ENCODE measurements at regions not wholly inside any gene's neighbourhood (a gene's known extent, or its start where the extent isn't known, plus 50 kb on each side); places are given as distances from the start of the nearest gene placed in this dataset.
"Not testable (repeated sequence)": the region's sequence is repeated elsewhere in the genome, so short reads cannot be mapped to it uniquely, and the experiment has no call there.

DNA sequence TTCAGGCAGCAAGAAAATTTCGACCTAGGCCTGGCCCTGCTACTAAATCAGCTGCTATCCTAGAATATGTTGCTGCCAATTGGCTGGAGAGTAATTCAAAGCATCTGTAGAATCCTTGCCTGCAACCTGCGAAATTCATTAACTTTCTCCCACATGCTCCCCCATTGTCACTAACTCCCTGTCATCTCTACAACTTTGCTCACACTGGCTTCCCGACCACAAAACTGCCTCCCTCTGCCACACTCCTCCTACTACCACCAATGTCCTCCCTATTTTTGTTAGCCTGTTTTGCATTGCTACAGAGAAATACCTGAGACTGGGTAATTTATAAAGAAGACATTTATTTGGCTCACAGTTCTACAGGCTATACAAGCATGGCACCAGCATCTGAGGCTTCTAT lies 570.6 kb downstream of the INSC start:
- no peaks in the 10 kb centered on the region for H3K9me2 ChIP-seq (replicated peaks; ENCODE audit: low read length)
- no peaks in the 10 kb centered on the region for H3K27me3 ChIP-seq (ENCODE audit: low read length)
- DNase-seq (no peak), ATAC-seq (no peak)
- no peaks in the 10 kb centered on the region for H3K79me2 ChIP-seq (ENCODE audit: low read length)
- H3F3A ChIP-seq (ENCODE audit: low read length, unreplicated experiment): no peaks in the 10 kb centered on the region
- H3K36me3 ChIP-seq (ENCODE audit: low read depth, low read length): no peaks in the 10 kb centered on the region
- ChIA-PET POLR2A (ENCODE audit: unreplicated experiment) (no interaction called here), CTCF (no interaction called here)
- no peak overlapping the region for H3K9ac ChIP-seq (ENCODE audit: low read length)
- H3K4me3 ChIP-seq (ENCODE audit: low read length): no peak overlapping the region
- no peak overlapping the region for H3K27ac ChIP-seq (ENCODE audit: low read length)
- H3K9me3 ChIP-seq (ENCODE audit: low read length): no peaks in the 10 kb centered on the region
- TF ChIP-seq, protein P1, sequence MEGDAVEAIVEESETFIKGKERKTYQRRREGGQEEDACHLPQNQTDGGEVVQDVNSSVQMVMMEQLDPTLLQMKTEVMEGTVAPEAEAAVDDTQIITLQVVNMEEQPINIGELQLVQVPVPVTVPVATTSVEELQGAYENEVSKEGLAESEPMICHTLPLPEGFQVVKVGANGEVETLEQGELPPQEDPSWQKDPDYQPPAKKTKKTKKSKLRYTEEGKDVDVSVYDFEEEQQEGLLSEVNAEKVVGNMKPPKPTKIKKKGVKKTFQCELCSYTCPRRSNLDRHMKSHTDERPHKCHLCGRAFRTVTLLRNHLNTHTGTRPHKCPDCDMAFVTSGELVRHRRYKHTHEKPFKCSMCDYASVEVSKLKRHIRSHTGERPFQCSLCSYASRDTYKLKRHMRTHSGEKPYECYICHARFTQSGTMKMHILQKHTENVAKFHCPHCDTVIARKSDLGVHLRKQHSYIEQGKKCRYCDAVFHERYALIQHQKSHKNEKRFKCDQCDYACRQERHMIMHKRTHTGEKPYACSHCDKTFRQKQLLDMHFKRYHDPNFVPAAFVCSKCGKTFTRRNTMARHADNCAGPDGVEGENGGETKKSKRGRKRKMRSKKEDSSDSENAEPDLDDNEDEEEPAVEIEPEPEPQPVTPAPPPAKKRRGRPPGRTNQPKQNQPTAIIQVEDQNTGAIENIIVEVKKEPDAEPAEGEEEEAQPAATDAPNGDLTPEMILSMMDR (conservative IDR thresholded peaks at IDR 0.05; ENCODE audit: low read depth, low read length): no peak
- TF ChIP-seq EZH2phosphoT487 (IDR thresholded peaks at IDR 0.05; ENCODE audit: borderline replicate concordance, low read length): no peak
- no peak for TF ChIP-seq EZH2 (IDR thresholded peaks at IDR 0.05; ENCODE audit: low read length, unreplicated experiment)
- H2AFZ ChIP-seq (ENCODE audit: low read length): no peak overlapping the region
- intact Hi-C loops (cut with micrococcal nuclease): no loop called here
- no peaks in the 10 kb centered on the region for H4K20me1 ChIP-seq (ENCODE audit: low read length)
- no peaks in the 10 kb centered on the region for H3K4me1 ChIP-seq (ENCODE audit: insufficient read depth, low read length)
- no TSS peak for BruUV-seq (replicated peaks)
- no peak overlapping the region for H3K4me2 ChIP-seq (ENCODE audit: low read length)

DNA sequence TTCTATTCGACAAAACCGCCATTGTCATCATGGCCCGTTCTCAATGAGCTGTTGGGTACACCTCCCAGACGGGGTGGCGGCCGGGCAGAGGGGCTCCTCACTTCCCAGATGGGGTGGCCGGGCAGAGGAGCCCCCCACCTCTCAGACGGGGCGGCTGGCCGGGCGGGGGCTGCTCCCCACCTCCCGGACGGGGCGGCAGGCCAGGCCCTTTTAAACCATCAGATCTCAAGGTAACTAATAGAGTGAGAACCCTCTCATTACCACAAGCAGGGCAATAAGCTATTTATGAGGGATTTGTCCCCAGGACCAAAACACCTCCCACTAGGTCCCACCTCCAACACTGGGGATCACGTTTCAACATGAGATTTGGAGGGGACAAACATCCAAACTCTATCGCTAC lies 571.5 kb downstream of the INSC start:
- H3K9ac ChIP-seq (ENCODE audit: low read length); POLR2A ChIA-PET (ENCODE audit: unreplicated experiment); BruUV-seq (replicated peaks); H3K27me3 ChIP-seq (ENCODE audit: low read length); H4K20me1 ChIP-seq (ENCODE audit: low read length); H3K79me2 ChIP-seq (ENCODE audit: low read length); H3K36me3 ChIP-seq (ENCODE audit: low read depth, low read length); H3F3A ChIP-seq (ENCODE audit: low read length, unreplicated experiment); H3K27ac ChIP-seq (ENCODE audit: low read length); H3K4me1 ChIP-seq (ENCODE audit: insufficient read depth, low read length); H3K9me3 ChIP-seq (ENCODE audit: low read length); H3K4me3 ChIP-seq (ENCODE audit: low read length); intact Hi-C loops (cut with micrococcal nuclease); H2AFZ ChIP-seq (ENCODE audit: low read length); DNase-seq; H3K4me2 ChIP-seq (ENCODE audit: low read length); ATAC-seq; CTCF ChIA-PET; H3K9me2 ChIP-seq (replicated peaks; ENCODE audit: low read length): not testable (repeated sequence)

DNA sequence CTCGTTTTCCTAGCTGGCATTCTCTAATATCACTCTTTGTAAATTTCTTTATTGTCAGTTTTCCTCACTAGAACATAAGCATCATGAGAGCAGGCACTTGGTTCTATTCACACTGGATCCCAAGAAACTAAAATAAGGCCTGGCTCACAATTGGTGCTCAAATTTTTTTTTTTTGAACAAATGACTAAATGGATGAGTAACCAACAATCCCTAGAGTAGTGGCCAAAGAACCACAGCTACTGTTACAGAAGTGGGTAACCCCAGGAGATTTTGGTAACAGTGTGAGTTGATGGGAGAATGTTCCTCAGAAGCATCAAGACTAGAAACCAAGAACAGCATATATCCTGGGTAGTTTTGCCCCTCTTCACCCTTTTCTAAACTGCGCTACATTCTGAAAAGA lies 572.6 kb downstream of the INSC start:
- no peaks in the 10 kb centered on the region for H3K4me1 ChIP-seq (ENCODE audit: insufficient read depth, low read length)
- DNase-seq (no peak), ATAC-seq (no peak)
- no peaks in the 10 kb centered on the region for H3K79me2 ChIP-seq (ENCODE audit: low read length)
- no peak overlapping the region for H3K27ac ChIP-seq (ENCODE audit: low read length)
- H3F3A ChIP-seq (ENCODE audit: low read length, unreplicated experiment): no peaks in the 10 kb centered on the region
- intact Hi-C loops (cut with micrococcal nuclease): no loop called here
- no peak overlapping the region for H3K9ac ChIP-seq (ENCODE audit: low read length)
- ChIA-PET POLR2A (ENCODE audit: unreplicated experiment) (interaction anchor here (0.6 kb wide), 1 partner anchor 10 kb away, joined by 3 read pairs; no protein-coding TSS in a partner anchor), CTCF (no interaction called here)
- no peak for TF ChIP-seq EZH2 (IDR thresholded peaks at IDR 0.05; ENCODE audit: low read length, unreplicated experiment)
- TF ChIP-seq EZH2phosphoT487 (IDR thresholded peaks at IDR 0.05; ENCODE audit: borderline replicate concordance, low read length): no peak
- TF ChIP-seq, protein P1 (conservative IDR thresholded peaks at IDR 0.05; ENCODE audit: low read depth, low read length): no peak
- no peaks in the 10 kb centered on the region for H3K9me2 ChIP-seq (replicated peaks; ENCODE audit: low read length)
- no peaks in the 10 kb centered on the region for H3K36me3 ChIP-seq (ENCODE audit: low read depth, low read length)
- H2AFZ ChIP-seq (ENCODE audit: low read length): no peak overlapping the region
- no peak overlapping the region for H3K4me2 ChIP-seq (ENCODE audit: low read length)
- BruUV-seq (replicated peaks): no TSS peak
- no peaks in the 10 kb centered on the region for H3K27me3 ChIP-seq (ENCODE audit: low read length)
- no peaks in the 10 kb centered on the region for H4K20me1 ChIP-seq (ENCODE audit: low read length)
- no peak overlapping the region for H3K4me3 ChIP-seq (ENCODE audit: low read length)
- no peaks in the 10 kb centered on the region for H3K9me3 ChIP-seq (ENCODE audit: low read length)
